GM12878 (cell line): ENCODE measurements at regions not wholly inside any gene's neighbourhood (a gene's known extent, or its start where the extent isn't known, plus 50 kb on each side); places are given as distances from the start of the nearest gene placed in this dataset.

Experiments
- ATAC-seq: fragments of 200-7000 bp; cut with Tn5 transposase; 3 replicates; pipeline ENCODE4 v1.9.1; 2020; ENCODE audit warnings: mild to moderate bottlenecking, moderate library complexity
- BruUV-seq: library from RNA; stranded (reverse); fragments of 400-500 nt; replicated peaks from 2 replicates; lab custom pipeline; 2021; lab: Mats Ljungman, UMichigan
- CTCF ChIA-PET: fragments of 300-600 bp; sonication (Branson Sonifier 250); formaldehyde crosslinking; extraction: SDS; loops from one replicate; lab custom pipeline; 2021; ENCODE audit warnings: inconsistent platforms; lab: Yijun Ruan, JAX
- POLR2A ChIA-PET: fragments of 350-600 bp; formaldehyde crosslinking; extraction: SDS; loops from one replicate; lab custom pipeline; 2021; ENCODE audit warnings: inconsistent platforms; lab: Charles Lee
- RAD21 ChIA-PET: fragments of 300-600 bp; sonication (Branson Sonifier 250); formaldehyde crosslinking; loops from one replicate; lab custom pipeline; 2023; ENCODE audit warnings: antibody characterized with exemption; ENCODE audit not compliant: unreplicated experiment; lab: Charles Lee
- SMC1A ChIA-PET: fragments of 300-600 bp; sonication (Branson Sonifier 250); formaldehyde crosslinking; loops from one replicate; lab custom pipeline; 2023; ENCODE audit not compliant: unreplicated experiment, uncharacterized antibody; lab: Charles Lee
- DNase-seq: peaks from one replicate; pipeline ENCODE4 v3.0.0-alpha.2; 2011; ENCODE audit warnings: low read depth, low spot score
- FAIRE-seq: peaks from 3 replicates; lab custom pipeline; 2011; peaks lifted over from hg19 to GRCh38; lab: Jason Lieb, UNC
- H2AFZ ChIP-seq: 2 replicates; pipeline ENCODE4 v1.6.0; 2011; ENCODE audit warnings: low read depth, low read length, control low read depth; ENCODE audit not compliant: control insufficient read depth
- H3K27ac ChIP-seq: 2 replicates; pipeline ENCODE4 v1.5.1; 2011; ENCODE audit warnings: control low read depth; ENCODE audit not compliant: control insufficient read depth, insufficient read depth
- H3K27me3 ChIP-seq, 2 experiments: replicated peaks in 1 of 2; 2 replicates each; pipeline versions ENCODE4 v1.6.0 to v1.6.1; 2011; ENCODE audit warnings: low read length in 1 of 2; ENCODE audit not compliant: control insufficient read depth in 2 of 2, insufficient read depth in 2 of 2
- H3K36me3 ChIP-seq, 2 experiments: 2 replicates each; pipeline ENCODE4 v1.5.1; 2011; ENCODE audit warnings: low read length in 1 of 2; ENCODE audit not compliant: control insufficient read depth in 2 of 2, insufficient read depth in 2 of 2
- H3K4me1 ChIP-seq: 2 replicates; pipeline ENCODE4 v1.6.1; 2011; ENCODE audit warnings: mild to moderate bottlenecking, low read length, moderate library complexity, mixed read lengths; ENCODE audit not compliant: control insufficient read depth, insufficient read depth
- H3K4me2 ChIP-seq: 2 replicates; pipeline ENCODE4 v1.6.0; 2011; ENCODE audit warnings: control low read depth; ENCODE audit not compliant: control insufficient read depth, insufficient read depth
- H3K4me3 ChIP-seq: fragments of 200-600 bp; sonication (generic); 2 replicates; pipeline ENCODE4 v1.5.1; 2016
- H3K79me2 ChIP-seq: 2 replicates; pipeline ENCODE4 v1.6.0; 2011; ENCODE audit warnings: low read length; ENCODE audit not compliant: control insufficient read depth, insufficient read depth
- H3K9ac ChIP-seq: 2 replicates; pipeline ENCODE4 v1.8.0; 2011; ENCODE audit warnings: low read length, control low read depth, mixed read lengths; ENCODE audit not compliant: control insufficient read depth, insufficient read depth
- H3K9me3 ChIP-seq: replicated peaks from 3 replicates; pipeline ENCODE4 v1.5.1; 2011; ENCODE audit warnings: mild to moderate bottlenecking, low read length; ENCODE audit not compliant: control insufficient read depth, insufficient read depth
- H4K20me1 ChIP-seq: 2 replicates; pipeline ENCODE4 v1.6.0; 2011; ENCODE audit not compliant: control insufficient read depth, insufficient read depth
- CBX5 ChIP-seq: sonication (generic); IDR thresholded peaks from 2 replicates; pipeline ENCODE4 v1.6.1; 2016; ENCODE audit warnings: low read depth, moderate library complexity, mild to moderate bottlenecking, inconsistent platforms
- CHD2 ChIP-seq: IDR thresholded peaks from 2 replicates; pipeline ENCODE4 v1.6.1; 2011; ENCODE audit warnings: low read depth, low read length, improper control_type of control experiment, borderline replicate concordance
- CREB1 ChIP-seq: IDR thresholded peaks from 2 replicates; pipeline ENCODE4 v1.6.1; 2012; ENCODE audit warnings: low read depth, mild to moderate bottlenecking, inconsistent platforms
- KLF5 ChIP-seq: fragments of 450-650 bp; IDR thresholded peaks from 2 replicates; pipeline ENCODE4 v1.6.1; 2014; ENCODE audit warnings: mild to moderate bottlenecking; ENCODE audit not compliant: partially characterized antibody
- NR2C1 ChIP-seq: fragments of 450-650 bp; IDR thresholded peaks from 2 replicates; pipeline ENCODE4 v1.6.1; 2017; ENCODE audit warnings: antibody characterized with exemption, mild to moderate bottlenecking, moderate library complexity
- PAX5 ChIP-seq: IDR thresholded peaks from 2 replicates; pipeline ENCODE4 v1.6.1; 2011; ENCODE audit warnings: low read depth, low read length, borderline replicate concordance
- POLR2AphosphoS2 ChIP-seq: IDR thresholded peaks from 2 replicates; pipeline ENCODE4 v1.6.1; 2011; ENCODE audit warnings: low read depth, mild to moderate bottlenecking, low read length, improper control_type of control experiment, moderate library complexity
- TBL1XR1 ChIP-seq: IDR thresholded peaks from 2 replicates; pipeline ENCODE4 v1.6.1; 2012; ENCODE audit warnings: low read depth, low read length, improper control_type of control experiment
- WGBS: methylation state at CpG from one replicate; pipeline ENCODE4 v1.1.6; 2016; ENCODE audit warnings: low lambda C conversion rate; ENCODE audit not compliant: insufficient replicate concordance, insufficient coverage; ENCODE audit errors: missing lambda C conversion rate; 5-methylcytosine and 5-hydroxymethylcytosine counted together
- in situ Hi-C: fragments of 300-500 bp; cut with MboI; formaldehyde crosslinking; loops from 9 replicates; pipeline ENCODE4 v1.14.3; 2018; ENCODE audit warnings: mixed read lengths
- intact Hi-C: fragments of 100-400 bp; cut with micrococcal nuclease; formaldehyde crosslinking; loops from one replicate; pipeline ENCODE4 v1.14.2; 2022; ENCODE audit not compliant: unreplicated experiment
- TF ChIP-seq, protein P1 (sequence below): IDR thresholded peaks from 2 replicates; pipeline ENCODE4 v1.6.1; 2012; ENCODE audit warnings: improper control_type of control experiment, low read depth, low read length; ENCODE audit not compliant: insufficient replicate concordance
- TF ChIP-seq, protein P2 (sequence below): fragments of 450-650 bp; IDR thresholded peaks from 2 replicates; pipeline ENCODE4 v1.6.1; 2016; ENCODE audit warnings: mild to moderate bottlenecking
- TF ChIP-seq, protein P3 (sequence below): fragments of 150-350 bp; IDR thresholded peaks from 2 replicates; pipeline ENCODE4 v1.6.1; 2014; ENCODE audit warnings: mild to moderate bottlenecking, low read depth, low read length
- TF ChIP-seq, protein P4 (sequence below): fragments of 450-650 bp; IDR thresholded peaks from 2 replicates; pipeline ENCODE4 v1.6.1; 2017; ENCODE audit warnings: borderline replicate concordance

DNA sequence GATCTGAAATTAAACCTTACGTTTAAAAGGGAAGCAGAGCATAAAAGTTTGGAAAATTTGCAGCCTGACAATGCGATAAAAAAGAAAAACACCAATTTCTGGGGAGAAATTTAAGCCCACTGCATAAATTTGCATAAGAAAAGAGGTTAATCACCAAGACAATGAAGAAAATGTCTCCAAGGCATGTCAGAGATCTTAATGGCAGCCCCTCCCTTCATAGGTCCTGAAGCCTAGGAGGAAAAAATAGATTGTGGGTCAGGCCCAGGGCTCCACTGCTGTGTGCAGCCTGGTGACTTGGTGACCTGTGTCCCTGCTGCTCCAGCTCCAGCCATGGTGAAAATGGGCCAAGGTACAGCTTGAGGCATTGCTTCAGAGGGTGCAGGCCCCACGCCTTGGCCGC, 264.0 kb upstream of the CT83 start (continued):
- TF ChIP-seq POLR2AphosphoS2 (no peak), CHD2 (no peak)

DNA sequence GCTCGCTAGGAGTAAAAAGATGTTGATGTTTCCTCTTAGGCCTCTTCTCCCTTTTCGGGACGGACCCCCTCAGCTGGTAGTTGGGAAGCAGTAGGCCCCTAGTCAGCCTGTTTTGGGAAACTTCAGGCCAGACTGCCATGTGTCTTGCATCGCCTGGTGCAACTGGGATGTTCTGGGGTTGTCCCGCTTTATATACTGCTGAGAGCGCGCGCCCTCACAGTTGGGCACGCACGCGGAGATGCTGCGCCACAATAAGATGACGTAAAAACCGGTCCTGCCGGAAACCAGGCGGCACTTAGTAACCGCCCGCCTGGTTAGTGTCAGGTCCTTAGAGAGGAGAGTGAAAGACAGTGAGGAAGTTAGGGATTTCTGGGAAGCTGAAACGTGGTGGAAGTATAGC, 231.3 kb upstream of the CT83 start:
- ChIA-PET RAD21 (no interaction called here), CTCF (no interaction called here), POLR2A (no interaction called here), SMC1A (no interaction called here)
- DNase-seq: no peak
- intact Hi-C loops (no loop called here), in situ Hi-C loops (no loop called here)
- Histone ChIP-seq H3K79me2 (no peaks in the 10 kb centered on the region), H3K4me1 (no peaks in the 10 kb centered on the region), H3K9ac (no peak overlapping the region), H4K20me1 (no peaks in the 10 kb centered on the region), H3K36me3 (no peaks in the 10 kb centered on the region), H3K27ac (no peak overlapping the region), H3K4me2 (no peak overlapping the region), H2AFZ (no peak overlapping the region), H3K9me3 (no peaks in the 10 kb centered on the region), H3K27me3 (no peaks in the 10 kb centered on the region), H3K4me3 (no peak overlapping the region)
- no peak for TF ChIP-seq KLF5
- TF ChIP-seq CBX5: no peak
- no peak for TF ChIP-seq CREB1
- TF ChIP-seq, protein P1, sequence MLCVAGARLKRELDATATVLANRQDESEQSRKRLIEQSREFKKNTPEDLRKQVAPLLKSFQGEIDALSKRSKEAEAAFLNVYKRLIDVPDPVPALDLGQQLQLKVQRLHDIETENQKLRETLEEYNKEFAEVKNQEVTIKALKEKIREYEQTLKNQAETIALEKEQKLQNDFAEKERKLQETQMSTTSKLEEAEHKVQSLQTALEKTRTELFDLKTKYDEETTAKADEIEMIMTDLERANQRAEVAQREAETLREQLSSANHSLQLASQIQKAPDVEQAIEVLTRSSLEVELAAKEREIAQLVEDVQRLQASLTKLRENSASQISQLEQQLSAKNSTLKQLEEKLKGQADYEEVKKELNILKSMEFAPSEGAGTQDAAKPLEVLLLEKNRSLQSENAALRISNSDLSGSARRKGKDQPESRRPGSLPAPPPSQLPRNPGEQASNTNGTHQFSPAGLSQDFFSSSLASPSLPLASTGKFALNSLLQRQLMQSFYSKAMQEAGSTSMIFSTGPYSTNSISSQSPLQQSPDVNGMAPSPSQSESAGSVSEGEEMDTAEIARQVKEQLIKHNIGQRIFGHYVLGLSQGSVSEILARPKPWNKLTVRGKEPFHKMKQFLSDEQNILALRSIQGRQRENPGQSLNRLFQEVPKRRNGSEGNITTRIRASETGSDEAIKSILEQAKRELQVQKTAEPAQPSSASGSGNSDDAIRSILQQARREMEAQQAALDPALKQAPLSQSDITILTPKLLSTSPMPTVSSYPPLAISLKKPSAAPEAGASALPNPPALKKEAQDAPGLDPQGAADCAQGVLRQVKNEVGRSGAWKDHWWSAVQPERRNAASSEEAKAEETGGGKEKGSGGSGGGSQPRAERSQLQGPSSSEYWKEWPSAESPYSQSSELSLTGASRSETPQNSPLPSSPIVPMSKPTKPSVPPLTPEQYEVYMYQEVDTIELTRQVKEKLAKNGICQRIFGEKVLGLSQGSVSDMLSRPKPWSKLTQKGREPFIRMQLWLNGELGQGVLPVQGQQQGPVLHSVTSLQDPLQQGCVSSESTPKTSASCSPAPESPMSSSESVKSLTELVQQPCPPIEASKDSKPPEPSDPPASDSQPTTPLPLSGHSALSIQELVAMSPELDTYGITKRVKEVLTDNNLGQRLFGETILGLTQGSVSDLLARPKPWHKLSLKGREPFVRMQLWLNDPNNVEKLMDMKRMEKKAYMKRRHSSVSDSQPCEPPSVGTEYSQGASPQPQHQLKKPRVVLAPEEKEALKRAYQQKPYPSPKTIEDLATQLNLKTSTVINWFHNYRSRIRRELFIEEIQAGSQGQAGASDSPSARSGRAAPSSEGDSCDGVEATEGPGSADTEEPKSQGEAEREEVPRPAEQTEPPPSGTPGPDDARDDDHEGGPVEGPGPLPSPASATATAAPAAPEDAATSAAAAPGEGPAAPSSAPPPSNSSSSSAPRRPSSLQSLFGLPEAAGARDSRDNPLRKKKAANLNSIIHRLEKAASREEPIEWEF: no peak
- no peak for TF ChIP-seq TBL1XR1
- TF ChIP-seq, protein P2, sequence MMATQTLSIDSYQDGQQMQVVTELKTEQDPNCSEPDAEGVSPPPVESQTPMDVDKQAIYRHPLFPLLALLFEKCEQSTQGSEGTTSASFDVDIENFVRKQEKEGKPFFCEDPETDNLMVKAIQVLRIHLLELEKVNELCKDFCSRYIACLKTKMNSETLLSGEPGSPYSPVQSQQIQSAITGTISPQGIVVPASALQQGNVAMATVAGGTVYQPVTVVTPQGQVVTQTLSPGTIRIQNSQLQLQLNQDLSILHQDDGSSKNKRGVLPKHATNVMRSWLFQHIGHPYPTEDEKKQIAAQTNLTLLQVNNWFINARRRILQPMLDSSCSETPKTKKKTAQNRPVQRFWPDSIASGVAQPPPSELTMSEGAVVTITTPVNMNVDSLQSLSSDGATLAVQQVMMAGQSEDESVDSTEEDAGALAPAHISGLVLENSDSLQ: no peak
- TF ChIP-seq, protein P3, sequence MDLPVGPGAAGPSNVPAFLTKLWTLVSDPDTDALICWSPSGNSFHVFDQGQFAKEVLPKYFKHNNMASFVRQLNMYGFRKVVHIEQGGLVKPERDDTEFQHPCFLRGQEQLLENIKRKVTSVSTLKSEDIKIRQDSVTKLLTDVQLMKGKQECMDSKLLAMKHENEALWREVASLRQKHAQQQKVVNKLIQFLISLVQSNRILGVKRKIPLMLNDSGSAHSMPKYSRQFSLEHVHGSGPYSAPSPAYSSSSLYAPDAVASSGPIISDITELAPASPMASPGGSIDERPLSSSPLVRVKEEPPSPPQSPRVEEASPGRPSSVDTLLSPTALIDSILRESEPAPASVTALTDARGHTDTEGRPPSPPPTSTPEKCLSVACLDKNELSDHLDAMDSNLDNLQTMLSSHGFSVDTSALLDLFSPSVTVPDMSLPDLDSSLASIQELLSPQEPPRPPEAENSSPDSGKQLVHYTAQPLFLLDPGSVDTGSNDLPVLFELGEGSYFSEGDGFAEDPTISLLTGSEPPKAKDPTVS: no peak
- no peak for TF ChIP-seq NR2C1
- no peak for TF ChIP-seq PAX5
- TF ChIP-seq, protein P4, sequence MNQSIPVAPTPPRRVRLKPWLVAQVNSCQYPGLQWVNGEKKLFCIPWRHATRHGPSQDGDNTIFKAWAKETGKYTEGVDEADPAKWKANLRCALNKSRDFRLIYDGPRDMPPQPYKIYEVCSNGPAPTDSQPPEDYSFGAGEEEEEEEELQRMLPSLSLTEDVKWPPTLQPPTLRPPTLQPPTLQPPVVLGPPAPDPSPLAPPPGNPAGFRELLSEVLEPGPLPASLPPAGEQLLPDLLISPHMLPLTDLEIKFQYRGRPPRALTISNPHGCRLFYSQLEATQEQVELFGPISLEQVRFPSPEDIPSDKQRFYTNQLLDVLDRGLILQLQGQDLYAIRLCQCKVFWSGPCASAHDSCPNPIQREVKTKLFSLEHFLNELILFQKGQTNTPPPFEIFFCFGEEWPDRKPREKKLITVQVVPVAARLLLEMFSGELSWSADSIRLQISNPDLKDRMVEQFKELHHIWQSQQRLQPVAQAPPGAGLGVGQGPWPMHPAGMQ: no peak
- WGBS: 46% methylated on average over 19 of the region's 19 CpGs
- ATAC-seq: no peak
- FAIRE-seq: no peak
- no TSS peak for BruUV-seq
